ENCODE measurements at regions not wholly inside any gene's neighbourhood (a gene's known extent, or its start where the extent isn't known, plus 50 kb on each side); places are given as distances from the start of the nearest gene placed in this dataset.

DNA sequence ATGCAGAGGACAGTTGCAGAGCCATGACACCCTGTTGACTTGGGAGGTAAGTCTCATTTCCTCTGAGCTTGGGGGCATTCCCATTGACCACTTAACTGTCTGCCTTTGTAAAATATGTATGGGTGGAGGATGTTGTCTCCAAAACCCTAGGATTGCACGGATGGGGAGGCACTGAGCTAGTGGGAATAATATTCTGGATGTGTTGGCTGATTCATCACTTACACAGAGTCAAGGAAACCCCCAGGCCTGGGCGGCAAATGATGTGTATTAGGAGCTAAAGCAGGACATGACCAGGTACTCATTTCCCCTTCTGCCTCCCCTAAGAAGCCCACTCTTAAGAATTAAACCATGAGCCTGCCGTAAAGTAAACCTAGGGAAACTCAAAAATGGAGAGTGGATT is 319.4 kb downstream of the VRK1 start:
- TF ChIP-seq ZNF274 (IDR thresholded peaks at IDR 0.05; ENCODE audit: low read depth, low read length), result no peak
- TF ChIP-seq YY1 (IDR thresholded peaks at IDR 0.05; ENCODE audit: insufficient read depth, insufficient read length), result no peak
- TF ChIP-seq SUZ12 (IDR thresholded peaks at IDR 0.05; ENCODE audit: extremely low read depth, insufficient read depth, insufficient read length), result no peak
